Gastroesophageal sphincter (tissue), 4 donors: ENCODE measurements at regions not wholly inside any gene's neighbourhood (a gene's known extent, or its start where the extent isn't known, plus 50 kb on each side); places are given as distances from the start of the nearest gene placed in this dataset.

ENCODE experiments used
- ATAC-seq: fragments of 150-250 bp; one replicate; pipeline ENCODE4 v1.9.1; 2016; ENCODE audit warnings: mild to moderate bottlenecking, moderate library complexity
- H3K27ac ChIP-seq, 4 donors: fragments of 200-600 bp; sonication (generic) in 3 of 4; 1 replicate in 3 of 4; 2 replicates in 1 of 4; pipeline ENCODE4 v1.5.1; 2016 to 2019
- H3K27me3 ChIP-seq: fragments of 200-600 bp; sonication (generic); one replicate; pipeline ENCODE4 v1.5.1; 2019
- H3K36me3 ChIP-seq, 2 donors: fragments of 200-600 bp; sonication (generic); one replicate each; pipeline ENCODE4 v1.5.1; 2019; ENCODE audit warnings: control low read depth in 1 of 2
- H3K4me1 ChIP-seq, 3 donors: fragments of 200-600 bp; sonication (generic); 1 replicate in 2 of 3; 2 replicates in 1 of 3; pipeline ENCODE4 v1.5.1; 2016 to 2019; ENCODE audit warnings: control low read depth in 2 of 3
- H3K4me3 ChIP-seq, 2 donors: fragments of 200-600 bp; sonication (generic); one replicate each; pipeline ENCODE4 v1.5.1; 2019; ENCODE audit warnings: mild to moderate bottlenecking in 1 of 2, moderate library complexity in 1 of 2
- H3K9me3 ChIP-seq, 3 donors: fragments of 200-600 bp; sonication (generic); one replicate each; pipeline ENCODE4 v1.5.1; 2017 to 2019; ENCODE audit warnings: control low read depth in 2 of 3
- EP300 ChIP-seq: sonication (generic); formaldehyde crosslinking; IDR thresholded peaks from one replicate; pipeline ENCODE4 v1.6.1; 2017; ENCODE audit warnings: antibody characterized with exemption, mild to moderate bottlenecking
- POLR2A ChIP-seq, 2 donors: fragments of 450-650 bp; IDR thresholded peaks; one replicate each; pipeline ENCODE4 v1.6.1; 2017; ENCODE audit warnings: antibody characterized with exemption in 2 of 2, mild to moderate bottlenecking in 2 of 2, moderate library complexity in 1 of 2
- POLR2AphosphoS5 ChIP-seq: sonication (generic); formaldehyde crosslinking; IDR thresholded peaks from one replicate; pipeline ENCODE4 v1.6.1; 2017; ENCODE audit warnings: antibody characterized with exemption
- WGBS, 2 donors: methylation state at CpG; one replicate each; pipeline ENCODE4 v1.1.5; 2018; ENCODE audit warnings: low coverage in 1 of 2; 5-methylcytosine and 5-hydroxymethylcytosine counted together
- TF ChIP-seq, protein P1 (sequence below), 4 experiments: fragments of 200-600 bp in 2 of 4; fragments of 450-650 bp in 2 of 4; sonication (generic) in 1 of 4; IDR thresholded peaks; one replicate each; pipeline ENCODE4 v1.5.1; 2017 to 2019; ENCODE audit warnings: antibody characterized with exemption in 4 of 4, mild to moderate bottlenecking in 2 of 4, moderate library complexity in 2 of 4

DNA sequence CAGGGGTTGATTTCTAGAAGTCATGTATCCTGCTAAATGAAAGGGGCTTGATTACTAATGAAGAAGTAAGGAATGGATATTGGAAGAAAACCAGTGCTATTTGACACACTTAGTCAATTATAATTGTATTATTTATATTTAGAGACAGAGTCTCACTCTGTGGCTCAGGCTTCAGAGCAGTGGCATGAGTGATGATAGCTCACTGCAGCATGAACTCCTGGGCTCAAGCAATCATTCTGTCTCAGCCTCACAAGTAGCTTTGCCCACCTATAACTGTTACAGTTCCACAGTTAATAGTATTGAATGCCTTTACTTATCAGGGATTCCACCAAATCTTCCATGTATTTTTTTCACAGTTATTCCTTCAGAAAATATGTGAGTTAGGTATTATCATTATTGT is 432.0 kb upstream of the TGFBR2 start:
- Histone ChIP-seq H3K9me3 (no peaks in the 10 kb centered on the region), H3K27ac (no peak overlapping the region), H3K4me1 (no peaks in the 10 kb centered on the region), H3K36me3 (no peaks in the 10 kb centered on the region), H3K27me3 (no peaks in the 10 kb centered on the region), H3K4me3 (no peak overlapping the region)
- no peak for TF ChIP-seq POLR2AphosphoS5
- TF ChIP-seq EP300: no peak
- TF ChIP-seq, protein P1, sequence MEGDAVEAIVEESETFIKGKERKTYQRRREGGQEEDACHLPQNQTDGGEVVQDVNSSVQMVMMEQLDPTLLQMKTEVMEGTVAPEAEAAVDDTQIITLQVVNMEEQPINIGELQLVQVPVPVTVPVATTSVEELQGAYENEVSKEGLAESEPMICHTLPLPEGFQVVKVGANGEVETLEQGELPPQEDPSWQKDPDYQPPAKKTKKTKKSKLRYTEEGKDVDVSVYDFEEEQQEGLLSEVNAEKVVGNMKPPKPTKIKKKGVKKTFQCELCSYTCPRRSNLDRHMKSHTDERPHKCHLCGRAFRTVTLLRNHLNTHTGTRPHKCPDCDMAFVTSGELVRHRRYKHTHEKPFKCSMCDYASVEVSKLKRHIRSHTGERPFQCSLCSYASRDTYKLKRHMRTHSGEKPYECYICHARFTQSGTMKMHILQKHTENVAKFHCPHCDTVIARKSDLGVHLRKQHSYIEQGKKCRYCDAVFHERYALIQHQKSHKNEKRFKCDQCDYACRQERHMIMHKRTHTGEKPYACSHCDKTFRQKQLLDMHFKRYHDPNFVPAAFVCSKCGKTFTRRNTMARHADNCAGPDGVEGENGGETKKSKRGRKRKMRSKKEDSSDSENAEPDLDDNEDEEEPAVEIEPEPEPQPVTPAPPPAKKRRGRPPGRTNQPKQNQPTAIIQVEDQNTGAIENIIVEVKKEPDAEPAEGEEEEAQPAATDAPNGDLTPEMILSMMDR (IDR thresholded peaks at IDR 0.05): no peak
- TF ChIP-seq POLR2A (IDR thresholded peaks at IDR 0.05): no peak
- ATAC-seq: no peak

- H3K4me1 ChIP-seq: no peaks in the 10 kb centered on the region
- ATAC-seq: peak; percentile 75
- TF ChIP-seq POLR2AphosphoS5: no peak
- no peaks in the 10 kb centered on the region for H3K27me3 ChIP-seq
- no peak overlapping the region for H3K4me3 ChIP-seq
- peak overlapping the region in 2 of 4 donors; percentile 8 to 40 for H3K27ac ChIP-seq
- WGBS, 2 donors: 62 to 78% methylated on average over 4 of the region's 4 CpGs
- no peaks in the 10 kb centered on the region for H3K36me3 ChIP-seq
- H3K9me3 ChIP-seq: no peaks in the 10 kb centered on the region
These were observed 425.9 kb upstream of the TGFBR2 start for GRCh38 chr3:30180310-30181177.

DNA sequence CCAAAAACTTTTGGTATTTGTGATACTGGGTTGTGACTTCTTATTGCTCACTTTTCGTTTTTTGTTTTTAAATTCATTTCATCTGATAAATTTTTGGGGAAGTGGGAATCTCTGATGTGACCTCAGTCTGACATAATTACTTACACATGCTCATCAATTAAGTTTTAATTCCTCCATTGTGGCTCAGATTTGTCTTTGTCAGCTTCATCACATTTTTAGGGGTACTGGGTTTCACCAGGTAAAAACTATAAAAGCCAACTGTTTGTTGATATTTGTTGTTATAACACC is 425.3 kb upstream of the TGFBR2 start:
- H3K4me1 ChIP-seq: no peaks in the 10 kb centered on the region
- no peaks in the 10 kb centered on the region for H3K9me3 ChIP-seq
- TF ChIP-seq POLR2A (IDR thresholded peaks at IDR 0.05) (no peak), POLR2AphosphoS5 (no peak), EP300 (no peak)
- TF ChIP-seq, protein P1 (IDR thresholded peaks at IDR 0.05): no peak
- ATAC-seq: no peak
- H3K27me3 ChIP-seq: no peaks in the 10 kb centered on the region
- H3K36me3 ChIP-seq: no peaks in the 10 kb centered on the region
- H3K27ac ChIP-seq: no peak overlapping the region
- WGBS, 2 donors: 31 to 64% methylated on average over 1 of the region's 1 CpG
- H3K4me3 ChIP-seq: no peak overlapping the region

DNA sequence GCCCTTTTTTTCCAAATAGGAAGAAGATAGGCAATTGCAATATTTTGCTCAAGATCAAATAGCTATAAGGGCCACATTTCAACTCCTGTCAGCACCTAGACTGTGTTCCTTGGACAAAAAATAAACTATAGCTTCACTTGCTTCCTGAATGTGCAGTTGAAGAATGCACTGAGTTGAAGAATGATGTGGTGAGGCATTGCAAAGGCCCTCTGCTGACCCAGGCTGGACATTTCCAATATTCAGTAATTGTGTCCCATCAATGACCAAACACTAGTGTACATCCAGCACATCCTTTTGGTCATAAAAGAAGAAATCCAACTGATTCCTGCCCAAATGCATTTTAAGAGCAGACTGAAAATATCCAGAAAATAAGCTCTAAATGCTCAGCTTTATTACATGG is 424.8 kb upstream of the TGFBR2 start:
- TF ChIP-seq EP300: no peak
- TF ChIP-seq POLR2A (IDR thresholded peaks at IDR 0.05): no peak
- no peak for TF ChIP-seq POLR2AphosphoS5
- TF ChIP-seq, protein P1 (IDR thresholded peaks at IDR 0.05): no peak
- H3K4me1 ChIP-seq: no peaks in the 10 kb centered on the region
- H3K27me3 ChIP-seq: no peaks in the 10 kb centered on the region
- no peak overlapping the region for H3K4me3 ChIP-seq
- H3K27ac ChIP-seq: no peak overlapping the region
- ATAC-seq: no peak
- no peaks in the 10 kb centered on the region for H3K9me3 ChIP-seq
- H3K36me3 ChIP-seq: no peaks in the 10 kb centered on the region

DNA sequence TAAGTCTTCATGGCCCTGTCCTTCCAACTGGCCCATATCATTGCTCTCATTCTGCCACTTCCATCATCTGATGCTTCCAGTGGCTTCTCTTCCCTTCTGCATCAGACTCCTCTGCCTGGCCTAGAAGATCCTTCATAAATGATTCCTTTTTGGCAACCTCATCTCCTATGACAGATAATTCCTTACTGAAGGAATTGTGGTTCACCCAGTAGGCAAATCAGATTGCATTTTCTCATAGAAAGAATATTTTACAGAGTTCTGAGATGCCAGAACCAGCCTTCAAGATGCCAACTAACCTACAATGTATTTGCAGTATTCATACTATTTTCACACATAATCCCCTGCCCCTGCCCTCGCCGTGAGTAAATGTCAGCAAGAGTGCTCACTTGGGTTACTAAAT is 423.0 kb upstream of the TGFBR2 start:
- WGBS, 2 donors: 66 to 75% methylated on average over 2 of the region's 2 CpGs
- no peaks in the 10 kb centered on the region for H3K9me3 ChIP-seq
- no peaks in the 10 kb centered on the region for H3K27me3 ChIP-seq
- no peak overlapping the region for H3K4me3 ChIP-seq
- no peak for ATAC-seq
- H3K4me1 ChIP-seq: no peaks in the 10 kb centered on the region
- no peaks in the 10 kb centered on the region for H3K36me3 ChIP-seq
- TF ChIP-seq, protein P1 (IDR thresholded peaks at IDR 0.05): no peak
- no peak for TF ChIP-seq POLR2AphosphoS5
- no peak for TF ChIP-seq EP300
- no peak for TF ChIP-seq POLR2A (IDR thresholded peaks at IDR 0.05)
- no peak overlapping the region for H3K27ac ChIP-seq
